IPS DF 6.9 (cell line): ENCODE measurements at regions not wholly inside any gene's neighbourhood (a gene's known extent, or its start where the extent isn't known, plus 50 kb on each side); places are given as distances from the start of the nearest gene placed in this dataset.
"Not testable (repeated sequence)": the region's sequence is repeated elsewhere in the genome, so short reads cannot be mapped to it uniquely, and the experiment has no call there.

Experiments
- DNase-seq: peaks from one replicate; pipeline ENCODE4 v3.0.0-alpha.2; 2013; ENCODE audit warnings: low read depth, low spot score
- H3K27ac ChIP-seq: one replicate; pipeline ENCODE4 v1.5.1; 2013; ENCODE audit warnings: low read length, control low read depth
- H3K27me3 ChIP-seq: 2 replicates; pipeline ENCODE4 v1.6.1; 2013; ENCODE audit warnings: mild to moderate bottlenecking, low read length; ENCODE audit not compliant: control insufficient read depth, insufficient read depth
- H3K36me3 ChIP-seq: 2 replicates; pipeline ENCODE4 v1.6.1; 2013; ENCODE audit warnings: low read length; ENCODE audit not compliant: control insufficient read depth, insufficient read depth
- H3K4me1 ChIP-seq: 2 replicates; pipeline ENCODE4 v1.6.1; 2013; ENCODE audit warnings: low read length; ENCODE audit not compliant: control insufficient read depth, insufficient read depth
- H3K4me3 ChIP-seq: 2 replicates; pipeline ENCODE4 v1.5.1; 2013; ENCODE audit warnings: mild to moderate bottlenecking, low read length
- H3K9me3 ChIP-seq: 2 replicates; pipeline ENCODE4 v1.6.1; 2013; ENCODE audit warnings: low read length, inconsistent platforms; ENCODE audit not compliant: control insufficient read depth, insufficient read depth
- WGBS: extraction: QIAGEN DNeasy Blood & Tissue Kit; methylation state at CpG from one replicate; pipeline ENCODE4 v1.1.7; 2013; ENCODE audit warnings: mixed read lengths, missing lambda C conversion rate; ENCODE audit not compliant: insufficient read length, insufficient coverage; 5-methylcytosine and 5-hydroxymethylcytosine counted together

GRCh38 chr10:83764666-83765065 lies 374.6 kb upstream of the GHITM start:
- DNase-seq, result no peak
- WGBS, result no CpG with 5 or more reads among the region's 5 CpGs

GRCh38 chr10:83765731-83766130 lies 373.6 kb upstream of the GHITM start:
- DNase-seq, result no peak
- peaks cover 8% of the 10 kb centered on the region; the same call in 1 of the 2 replicates for H3K27me3 ChIP-seq
- H3K4me3 ChIP-seq, result no peak overlapping the region
- H3K36me3 ChIP-seq, result no peaks in the 10 kb centered on the region
- H3K9me3 ChIP-seq, result no peaks in the 10 kb centered on the region
- no peak overlapping the region for H3K27ac ChIP-seq
- no peaks in the 10 kb centered on the region for H3K4me1 ChIP-seq
- WGBS, result no CpG with 5 or more reads among the region's 2 CpGs

More at GRCh38 chr10:83764666-83765065, 374.6 kb upstream of the GHITM start:
- H3K4me1 ChIP-seq, result peaks cover 2% of the 10 kb centered on the region; the same call in 1 of the 2 replicates
- H3K27ac ChIP-seq, result no peak overlapping the region
- no peaks in the 10 kb centered on the region for H3K36me3 ChIP-seq
- H3K4me3 ChIP-seq, result no peak overlapping the region
- peaks cover 10% of the 10 kb centered on the region; the same call in 1 of the 2 replicates for H3K27me3 ChIP-seq
- H3K9me3 ChIP-seq, result no peaks in the 10 kb centered on the region

DNA sequence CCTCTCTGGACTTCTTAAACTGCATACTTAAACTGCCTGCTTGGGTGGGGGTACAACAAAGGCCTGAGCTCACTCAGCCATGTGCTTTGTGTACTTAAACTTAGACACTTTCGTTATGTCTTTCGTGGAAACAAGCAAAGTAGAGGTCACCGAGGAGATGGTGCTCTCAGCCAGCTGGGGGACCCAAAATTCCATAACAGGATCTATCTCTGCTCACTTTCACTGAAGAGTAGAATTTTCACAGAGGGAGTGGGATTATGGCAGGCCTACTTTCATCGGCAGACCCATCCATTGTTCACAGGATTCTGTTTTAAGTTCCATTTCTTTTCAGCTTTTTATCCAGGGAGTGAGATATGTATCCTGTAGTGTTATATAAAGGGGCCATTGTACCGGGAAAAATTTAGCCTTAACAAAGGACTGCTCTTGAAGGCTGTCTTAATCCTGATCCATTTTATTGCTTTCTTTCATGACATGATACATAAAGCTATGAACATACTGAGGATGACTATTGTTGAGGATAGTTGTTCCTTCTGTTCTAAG lies 370.0 kb upstream of the GHITM start:
- DNase-seq, result no peak
- H3K27me3 ChIP-seq, result no peaks in the 10 kb centered on the region
- H3K36me3 ChIP-seq, result no peaks in the 10 kb centered on the region
- H3K4me3 ChIP-seq, result no peak overlapping the region
- no peak overlapping the region for H3K27ac ChIP-seq
- H3K9me3 ChIP-seq, result peaks cover 2% of the 10 kb centered on the region; the same call in 1 of the 2 replicates
- WGBS, result no CpG with 5 or more reads among the region's 5 CpGs
- no peaks in the 10 kb centered on the region for H3K4me1 ChIP-seq

GRCh38 chr10:83786701-83787100 lies 352.6 kb upstream of the GHITM start:
- not testable (repeated sequence) for H3K27me3 ChIP-seq, H3K27ac ChIP-seq, DNase-seq, H3K36me3 ChIP-seq, H3K4me1 ChIP-seq, H3K9me3 ChIP-seq
- H3K4me3 ChIP-seq, result peak overlapping the region; percentile 24; the same call in 1 of the 2 replicates
- WGBS, result no CpG with 5 or more reads among the region's 25 CpGs

GRCh38 chr10:83801983-83802382 lies 337.3 kb upstream of the GHITM start:
- Histone ChIP-seq H3K36me3 (no peaks in the 10 kb centered on the region), H3K9me3 (no peaks in the 10 kb centered on the region), H3K27ac (no peak overlapping the region), H3K4me1 (no peaks in the 10 kb centered on the region), H3K27me3 (no peaks in the 10 kb centered on the region), H3K4me3 (no peak overlapping the region)
- DNase-seq, result no peak

DNA sequence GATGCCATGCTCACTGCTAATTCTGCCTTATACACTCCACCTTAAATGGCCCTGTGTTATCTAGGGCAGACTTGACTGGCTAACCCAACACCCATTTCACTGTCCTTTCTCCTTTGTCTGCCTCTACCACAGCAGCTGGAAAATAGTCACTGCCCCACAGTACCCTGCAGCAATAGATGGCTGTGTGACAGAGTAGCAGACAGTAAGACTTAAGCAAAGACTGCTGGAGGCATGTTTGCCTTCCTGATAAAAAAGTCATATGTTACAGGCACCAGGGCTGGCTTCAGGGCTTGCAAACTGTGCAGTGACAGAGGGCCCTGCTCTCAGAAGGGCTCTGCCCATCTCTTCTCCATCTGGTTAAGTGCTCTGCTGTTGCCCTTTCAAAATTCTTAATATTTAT lies 332.6 kb upstream of the GHITM start:
- no peak for DNase-seq
- Histone ChIP-seq H3K27ac (no peak overlapping the region), H3K36me3 (no peaks in the 10 kb centered on the region)

GRCh38 chr10:83809001-83809400 lies 330.3 kb upstream of the GHITM start:
- DNase-seq, result no peak
- WGBS, result 100% methylated on average over 1 of the region's 2 CpGs
- H3K27ac ChIP-seq, result no peak overlapping the region
- no peaks in the 10 kb centered on the region for H3K36me3 ChIP-seq
- H3K9me3 ChIP-seq, result no peaks in the 10 kb centered on the region
- H3K4me1 ChIP-seq, result no peaks in the 10 kb centered on the region
- no peaks in the 10 kb centered on the region for H3K27me3 ChIP-seq
- no peak overlapping the region for H3K4me3 ChIP-seq

More for the DNA sequence above, 332.6 kb upstream of the GHITM start:
- H3K4me1 ChIP-seq, result no peaks in the 10 kb centered on the region
- no peaks in the 10 kb centered on the region for H3K27me3 ChIP-seq
- no peak overlapping the region for H3K4me3 ChIP-seq
- H3K9me3 ChIP-seq, result no peaks in the 10 kb centered on the region

GRCh38 chr10:83816942-83817341 lies 322.4 kb upstream of the GHITM start:
- Histone ChIP-seq H3K27ac (no peak overlapping the region), H3K36me3 (no peaks in the 10 kb centered on the region), H3K4me1 (no peaks in the 10 kb centered on the region), H3K4me3 (no peak overlapping the region), H3K27me3 (no peaks in the 10 kb centered on the region), H3K9me3 (no peaks in the 10 kb centered on the region)
- DNase-seq, result no peak
- no CpG with 5 or more reads among the region's 2 CpGs for WGBS

- Histone ChIP-seq H3K27ac (no peak overlapping the region), H3K4me3 (no peak overlapping the region), H3K9me3 (no peaks in the 10 kb centered on the region), H3K27me3 (no peaks in the 10 kb centered on the region), H3K36me3 (no peaks in the 10 kb centered on the region), H3K4me1 (no peaks in the 10 kb centered on the region)
- WGBS, result no CpG with 5 or more reads among the region's 3 CpGs
- DNase-seq, result no peak
Observed at GRCh38 chr10:83817797-83818196, 321.5 kb upstream of the GHITM start.

- H3K27ac ChIP-seq, result no peak overlapping the region
- H3K36me3 ChIP-seq, result no peaks in the 10 kb centered on the region
- no peak overlapping the region for H3K4me3 ChIP-seq
- no peaks in the 10 kb centered on the region for H3K9me3 ChIP-seq
- no peak for DNase-seq
- H3K27me3 ChIP-seq, result no peaks in the 10 kb centered on the region
- H3K4me1 ChIP-seq, result no peaks in the 10 kb centered on the region
- WGBS, result no CpG with 5 or more reads among the region's 2 CpGs
Observed at GRCh38 chr10:83819609-83820008, 319.7 kb upstream of the GHITM start.

DNA sequence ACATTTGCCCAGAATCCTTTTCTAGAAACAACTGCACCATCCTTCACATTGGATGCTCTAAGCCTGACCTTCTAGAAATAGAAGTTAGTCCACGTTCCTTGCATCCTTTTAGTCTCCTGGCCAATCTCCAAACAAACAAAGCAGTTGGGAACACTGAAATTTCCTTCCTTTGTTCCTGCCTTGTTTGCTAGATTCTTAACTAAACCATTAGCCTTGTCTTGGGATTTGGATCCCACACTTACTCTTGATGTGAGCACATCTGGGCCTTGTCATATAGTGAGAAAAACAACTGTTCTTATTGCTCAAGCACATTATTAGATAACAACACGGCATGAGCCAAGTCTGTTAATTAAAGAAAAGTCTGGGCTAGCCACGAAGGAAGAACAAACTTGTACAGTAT lies 319.3 kb upstream of the GHITM start:
- Histone ChIP-seq H3K4me3 (no peak overlapping the region), H3K36me3 (no peaks in the 10 kb centered on the region), H3K27ac (no peak overlapping the region), H3K9me3 (no peaks in the 10 kb centered on the region), H3K27me3 (no peaks in the 10 kb centered on the region), H3K4me1 (no peaks in the 10 kb centered on the region)
- DNase-seq, result no peak
- WGBS, result no CpG with 5 or more reads among the region's 3 CpGs
